GM12878 (cell line): ENCODE measurements at regions not wholly inside any gene's neighbourhood (a gene's known extent, or its start where the extent isn't known, plus 50 kb on each side); places are given as distances from the start of the nearest gene placed in this dataset.

Source experiments
- ATAC-seq: fragments of 200-7000 bp; cut with Tn5 transposase; 3 replicates; pipeline ENCODE4 v1.9.1; 2020; ENCODE audit warnings: mild to moderate bottlenecking, moderate library complexity
- BruUV-seq: library from RNA; stranded (reverse); fragments of 400-500 nt; replicated peaks from 2 replicates; lab custom pipeline; 2021; lab: Mats Ljungman, UMichigan
- CTCF ChIA-PET: fragments of 300-600 bp; sonication (Branson Sonifier 250); formaldehyde crosslinking; extraction: SDS; loops from one replicate; lab custom pipeline; 2021; ENCODE audit warnings: inconsistent platforms; lab: Yijun Ruan, JAX
- POLR2A ChIA-PET: fragments of 350-600 bp; formaldehyde crosslinking; extraction: SDS; loops from one replicate; lab custom pipeline; 2021; ENCODE audit warnings: inconsistent platforms; lab: Charles Lee
- RAD21 ChIA-PET: fragments of 300-600 bp; sonication (Branson Sonifier 250); formaldehyde crosslinking; loops from one replicate; lab custom pipeline; 2023; ENCODE audit warnings: antibody characterized with exemption; ENCODE audit not compliant: unreplicated experiment; lab: Charles Lee
- SMC1A ChIA-PET: fragments of 300-600 bp; sonication (Branson Sonifier 250); formaldehyde crosslinking; loops from one replicate; lab custom pipeline; 2023; ENCODE audit not compliant: unreplicated experiment, uncharacterized antibody; lab: Charles Lee
- DNase-seq: peaks from one replicate; pipeline ENCODE4 v3.0.0-alpha.2; 2011; ENCODE audit warnings: low read depth, low spot score
- FAIRE-seq: peaks from 3 replicates; lab custom pipeline; 2011; peaks lifted over from hg19 to GRCh38; lab: Jason Lieb, UNC
- H2AFZ ChIP-seq: 2 replicates; pipeline ENCODE4 v1.6.0; 2011; ENCODE audit warnings: low read depth, low read length, control low read depth; ENCODE audit not compliant: control insufficient read depth
- H3K27ac ChIP-seq: 2 replicates; pipeline ENCODE4 v1.5.1; 2011; ENCODE audit warnings: control low read depth; ENCODE audit not compliant: control insufficient read depth, insufficient read depth
- H3K27me3 ChIP-seq, 2 experiments: replicated peaks in 1 of 2; 2 replicates each; pipeline versions ENCODE4 v1.6.0 to v1.6.1; 2011; ENCODE audit warnings: low read length in 1 of 2; ENCODE audit not compliant: control insufficient read depth in 2 of 2, insufficient read depth in 2 of 2
- H3K36me3 ChIP-seq, 2 experiments: 2 replicates each; pipeline ENCODE4 v1.5.1; 2011; ENCODE audit warnings: low read length in 1 of 2; ENCODE audit not compliant: control insufficient read depth in 2 of 2, insufficient read depth in 2 of 2
- H3K4me1 ChIP-seq: 2 replicates; pipeline ENCODE4 v1.6.1; 2011; ENCODE audit warnings: mild to moderate bottlenecking, low read length, moderate library complexity, mixed read lengths; ENCODE audit not compliant: control insufficient read depth, insufficient read depth
- H3K4me2 ChIP-seq: 2 replicates; pipeline ENCODE4 v1.6.0; 2011; ENCODE audit warnings: control low read depth; ENCODE audit not compliant: control insufficient read depth, insufficient read depth
- H3K4me3 ChIP-seq: fragments of 200-600 bp; sonication (generic); 2 replicates; pipeline ENCODE4 v1.5.1; 2016
- H3K79me2 ChIP-seq: 2 replicates; pipeline ENCODE4 v1.6.0; 2011; ENCODE audit warnings: low read length; ENCODE audit not compliant: control insufficient read depth, insufficient read depth
- H3K9ac ChIP-seq: 2 replicates; pipeline ENCODE4 v1.8.0; 2011; ENCODE audit warnings: low read length, control low read depth, mixed read lengths; ENCODE audit not compliant: control insufficient read depth, insufficient read depth
- H3K9me3 ChIP-seq: replicated peaks from 3 replicates; pipeline ENCODE4 v1.5.1; 2011; ENCODE audit warnings: mild to moderate bottlenecking, low read length; ENCODE audit not compliant: control insufficient read depth, insufficient read depth
- H4K20me1 ChIP-seq: 2 replicates; pipeline ENCODE4 v1.6.0; 2011; ENCODE audit not compliant: control insufficient read depth, insufficient read depth
- ATF7 ChIP-seq: fragments of 450-650 bp; IDR thresholded peaks from 2 replicates; pipeline ENCODE4 v1.6.1; 2016; ENCODE audit warnings: low read depth, mild to moderate bottlenecking
- BACH1 ChIP-seq: fragments of 450-650 bp; IDR thresholded peaks from 2 replicates; pipeline ENCODE4 v1.6.1; 2017; ENCODE audit warnings: mild to moderate bottlenecking, borderline replicate concordance
- BMI1 ChIP-seq: fragments of 450-650 bp; IDR thresholded peaks from 2 replicates; pipeline ENCODE4 v1.6.1; 2016; ENCODE audit warnings: mild to moderate bottlenecking, moderate library complexity, borderline replicate concordance
- CEBPB ChIP-seq, 2 experiments: fragments of 150-350 bp in 1 of 2; IDR thresholded peaks; 2 replicates each; pipeline ENCODE4 v1.6.1; 2012 to 2014; ENCODE audit warnings: low read depth in 2 of 2, low read length in 2 of 2, borderline replicate concordance in 1 of 2, inconsistent platforms in 1 of 2
- IKZF2 ChIP-seq, 2 experiments: fragments of 450-650 bp; IDR thresholded peaks; 2 replicates each; pipeline ENCODE4 v1.6.1; 2017; ENCODE audit warnings: mild to moderate bottlenecking in 2 of 2, moderate library complexity in 2 of 2
- KLF5 ChIP-seq: fragments of 450-650 bp; IDR thresholded peaks from 2 replicates; pipeline ENCODE4 v1.6.1; 2014; ENCODE audit warnings: mild to moderate bottlenecking; ENCODE audit not compliant: partially characterized antibody
- MYC ChIP-seq: IDR thresholded peaks from 2 replicates; pipeline ENCODE4 v1.6.1; 2011; ENCODE audit warnings: mild to moderate bottlenecking, low read length, moderate library complexity, inconsistent platforms; ENCODE audit not compliant: insufficient read depth, insufficient replicate concordance, insufficient read length, severe bottlenecking
- POLR2AphosphoS5 ChIP-seq: IDR thresholded peaks from 2 replicates; pipeline ENCODE4 v1.6.1; 2011; ENCODE audit warnings: mild to moderate bottlenecking, low read length, inconsistent platforms
- POU2F2 ChIP-seq: IDR thresholded peaks from 3 replicates; pipeline ENCODE4 v1.6.1; 2011; ENCODE audit warnings: low read depth, mild to moderate bottlenecking, low read length, borderline replicate concordance
- RELA ChIP-seq: fragments of 450-650 bp; IDR thresholded peaks from 2 replicates; pipeline ENCODE4 v1.8.0; 2014; ENCODE audit warnings: borderline replicate concordance; ENCODE audit not compliant: partially characterized antibody
- SMAD5 ChIP-seq: IDR thresholded peaks from 2 replicates; pipeline ENCODE4 v1.6.1; 2016; ENCODE audit warnings: antibody characterized with exemption, low read depth
- TARDBP ChIP-seq: IDR thresholded peaks from 2 replicates; pipeline ENCODE4 v1.6.1; 2016; ENCODE audit warnings: borderline replicate concordance
- YBX1 ChIP-seq: fragments of 450-650 bp; IDR thresholded peaks from 2 replicates; pipeline ENCODE4 v1.6.1; 2016; ENCODE audit warnings: antibody characterized with exemption
- ZSCAN29 ChIP-seq: fragments of 450-650 bp; IDR thresholded peaks from 2 replicates; pipeline ENCODE4 v1.6.1; 2017; ENCODE audit warnings: mild to moderate bottlenecking, moderate library complexity
- WGBS: methylation state at CpG from one replicate; pipeline ENCODE4 v1.1.6; 2016; ENCODE audit warnings: low lambda C conversion rate; ENCODE audit not compliant: insufficient replicate concordance, insufficient coverage; ENCODE audit errors: missing lambda C conversion rate; 5-methylcytosine and 5-hydroxymethylcytosine counted together
- in situ Hi-C: fragments of 300-500 bp; cut with MboI; formaldehyde crosslinking; loops from 9 replicates; pipeline ENCODE4 v1.14.3; 2018; ENCODE audit warnings: mixed read lengths
- intact Hi-C: fragments of 100-400 bp; cut with micrococcal nuclease; formaldehyde crosslinking; loops from one replicate; pipeline ENCODE4 v1.14.2; 2022; ENCODE audit not compliant: unreplicated experiment
- TF ChIP-seq, protein P1 (sequence below), 3 experiments: IDR thresholded peaks in 2 of 3; conservative IDR thresholded peaks in 1 of 3; 2 replicates each; pipeline ENCODE4 v1.5.1; 2011; ENCODE audit warnings: low read depth in 3 of 3, low read length in 3 of 3, mild to moderate bottlenecking in 3 of 3, control low read depth in 2 of 3, moderate library complexity in 2 of 3, inconsistent platforms in 1 of 3, mixed read lengths in 1 of 3; ENCODE audit not compliant: control insufficient read depth in 2 of 3, insufficient read depth in 1 of 3; ENCODE audit errors: extremely low read depth in 1 of 3
- TF ChIP-seq, protein P2 (sequence below): IDR thresholded peaks from 2 replicates; pipeline ENCODE4 v1.6.1; 2011; ENCODE audit warnings: low read depth, low read length, improper control_type of control experiment, borderline replicate concordance

DNA sequence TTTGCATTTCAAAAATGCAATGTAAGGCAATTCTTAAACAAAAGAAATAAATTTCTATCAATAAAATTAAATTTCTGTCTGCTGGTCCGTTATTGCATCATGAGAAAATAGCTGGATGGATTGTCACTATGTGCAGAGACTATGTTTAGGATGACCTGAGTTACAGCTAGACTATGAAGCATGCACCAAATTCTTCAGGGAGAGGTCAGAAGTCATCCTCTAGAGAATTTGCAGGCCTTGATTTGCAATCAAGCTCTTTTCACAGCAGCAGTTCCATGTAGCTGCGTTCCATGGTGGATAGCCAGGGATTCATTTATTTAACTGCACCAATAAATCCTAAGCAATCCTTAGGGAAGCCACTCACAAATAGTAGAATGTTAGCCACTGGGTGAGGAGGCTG lies 253.7 kb downstream of the MSRB3 start:
- intact Hi-C loops: no loop called here
- Histone ChIP-seq H4K20me1 (no peaks in the 10 kb centered on the region), H3K79me2 (no peaks in the 10 kb centered on the region), H3K36me3 (no peaks in the 10 kb centered on the region), H3K9ac (no peak overlapping the region), H3K4me1 (no peaks in the 10 kb centered on the region), H3K4me2 (no peak overlapping the region)
- ChIA-PET POLR2A (no interaction called here), RAD21 (no interaction called here)
- TF ChIP-seq ATF7 (no peak), POU2F2 (no peak), BACH1 (no peak), POLR2AphosphoS5 (no peak), KLF5 (no peak), TARDBP (no peak), CEBPB (IDR thresholded peaks at IDR 0.05; ENCODE audit: borderline replicate concordance in 1 of 2, low read depth in 2 of 2, low read length in 2 of 2) (no peak), SMAD5 (no peak), YBX1 (no peak), MYC (no peak), RELA (no peak), BMI1 (no peak), ZSCAN29 (no peak), IKZF2 (IDR thresholded peaks at IDR 0.05) (no peak)
- TF ChIP-seq, protein P1, sequence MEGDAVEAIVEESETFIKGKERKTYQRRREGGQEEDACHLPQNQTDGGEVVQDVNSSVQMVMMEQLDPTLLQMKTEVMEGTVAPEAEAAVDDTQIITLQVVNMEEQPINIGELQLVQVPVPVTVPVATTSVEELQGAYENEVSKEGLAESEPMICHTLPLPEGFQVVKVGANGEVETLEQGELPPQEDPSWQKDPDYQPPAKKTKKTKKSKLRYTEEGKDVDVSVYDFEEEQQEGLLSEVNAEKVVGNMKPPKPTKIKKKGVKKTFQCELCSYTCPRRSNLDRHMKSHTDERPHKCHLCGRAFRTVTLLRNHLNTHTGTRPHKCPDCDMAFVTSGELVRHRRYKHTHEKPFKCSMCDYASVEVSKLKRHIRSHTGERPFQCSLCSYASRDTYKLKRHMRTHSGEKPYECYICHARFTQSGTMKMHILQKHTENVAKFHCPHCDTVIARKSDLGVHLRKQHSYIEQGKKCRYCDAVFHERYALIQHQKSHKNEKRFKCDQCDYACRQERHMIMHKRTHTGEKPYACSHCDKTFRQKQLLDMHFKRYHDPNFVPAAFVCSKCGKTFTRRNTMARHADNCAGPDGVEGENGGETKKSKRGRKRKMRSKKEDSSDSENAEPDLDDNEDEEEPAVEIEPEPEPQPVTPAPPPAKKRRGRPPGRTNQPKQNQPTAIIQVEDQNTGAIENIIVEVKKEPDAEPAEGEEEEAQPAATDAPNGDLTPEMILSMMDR (IDR thresholded peaks at IDR 0.05 in 2 of 3, conservative IDR thresholded peaks at IDR 0.05 in 1 of 3; ENCODE audit: control insufficient read depth in 2 of 3, extremely low read depth in 1 of 3, insufficient read depth in 1 of 3, low read depth in 3 of 3, low read length in 3 of 3): no peak
- TF ChIP-seq, protein P2, sequence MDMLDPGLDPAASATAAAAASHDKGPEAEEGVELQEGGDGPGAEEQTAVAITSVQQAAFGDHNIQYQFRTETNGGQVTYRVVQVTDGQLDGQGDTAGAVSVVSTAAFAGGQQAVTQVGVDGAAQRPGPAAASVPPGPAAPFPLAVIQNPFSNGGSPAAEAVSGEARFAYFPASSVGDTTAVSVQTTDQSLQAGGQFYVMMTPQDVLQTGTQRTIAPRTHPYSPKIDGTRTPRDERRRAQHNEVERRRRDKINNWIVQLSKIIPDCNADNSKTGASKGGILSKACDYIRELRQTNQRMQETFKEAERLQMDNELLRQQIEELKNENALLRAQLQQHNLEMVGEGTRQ: no peak
- TF ChIP-seq, all 136 proteins: peak for 0
- Histone ChIP-seq H3K27me3 (no peaks in the 10 kb centered on the region), H2AFZ (no peak overlapping the region), H3K9me3 (no peaks in the 10 kb centered on the region), H3K4me3 (no peak overlapping the region), H3K27ac (no peak overlapping the region)
- ChIA-PET CTCF (no interaction called here), SMC1A (no interaction called here)
- 16% methylated on average over 2 of the region's 2 CpGs for WGBS
- in situ Hi-C loops: no loop called here
- FAIRE-seq (no peak), ATAC-seq (no peak), DNase-seq (no peak)
- no TSS peak for BruUV-seq
